H7 (cell line): ENCODE measurements at regions not wholly inside any gene's neighbourhood (a gene's known extent, or its start where the extent isn't known, plus 50 kb on each side); places are given as distances from the start of the nearest gene placed in this dataset.

Experiments used
- DNase-seq: peaks from one replicate; pipeline ENCODE4 v3.0.0; 2012
- H3K27me3 ChIP-seq: 2 replicates; pipeline ENCODE4 v1.6.0; 2011; ENCODE audit warnings: mild to moderate bottlenecking, low read length; ENCODE audit not compliant: control insufficient read depth, insufficient read depth
- H3K36me3 ChIP-seq: replicated peaks from 2 replicates; pipeline ENCODE4 v1.5.1; 2011; ENCODE audit warnings: low read length; ENCODE audit not compliant: control insufficient read depth, insufficient read depth
- H3K4me3 ChIP-seq: 2 replicates; pipeline ENCODE4 v1.5.1; 2011; ENCODE audit warnings: low read depth, mild to moderate bottlenecking, control low read depth, low read length, moderate library complexity; ENCODE audit not compliant: insufficient read depth

DNA sequence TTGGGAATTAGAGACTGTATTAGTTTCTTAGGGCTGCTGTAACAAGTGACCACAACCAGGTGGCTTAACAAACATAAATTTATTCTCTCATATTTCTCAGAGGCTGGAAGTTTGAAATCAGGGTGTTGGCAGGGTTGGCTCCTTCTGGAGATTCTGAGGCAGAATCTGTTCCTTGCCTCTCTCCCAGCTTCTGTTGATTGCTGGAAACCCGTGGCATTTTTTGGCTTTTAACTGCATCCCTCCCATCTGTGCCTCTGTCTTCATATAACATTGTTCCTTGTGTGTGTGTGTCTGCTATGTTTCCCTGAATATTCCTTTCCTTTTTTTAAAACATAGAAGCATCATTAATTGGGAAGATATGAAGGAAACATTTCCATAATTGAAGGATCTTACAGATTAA lies 448.1 kb upstream of the DCC start:
- Histone ChIP-seq H3K4me3 (no peak overlapping the region), H3K27me3 (no peaks in the 10 kb centered on the region), H3K36me3 (no peaks in the 10 kb centered on the region)
- no peak for DNase-seq

DNA sequence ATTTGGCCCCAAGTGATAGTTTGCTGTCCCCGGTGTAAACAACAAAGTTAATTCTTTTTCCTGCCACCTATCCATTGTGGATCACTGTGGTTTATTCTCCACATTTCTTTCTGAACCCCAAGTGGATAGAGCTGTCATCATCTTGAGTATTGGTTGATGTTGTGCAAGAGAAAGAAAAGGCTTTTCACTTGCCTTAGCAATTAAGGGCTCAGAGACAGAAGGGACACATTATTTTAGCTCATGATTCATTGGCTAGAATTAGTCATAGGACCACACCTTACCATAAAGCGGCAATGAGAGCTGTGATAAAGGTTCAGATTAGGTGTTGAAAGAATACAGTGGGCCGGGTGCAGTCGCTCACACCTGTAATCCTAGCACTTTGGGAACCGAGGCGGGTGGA lies 442.1 kb upstream of the DCC start:
- Histone ChIP-seq H3K27me3 (no peaks in the 10 kb centered on the region), H3K36me3 (no peaks in the 10 kb centered on the region), H3K4me3 (no peak overlapping the region)
- no peak for DNase-seq

DNA sequence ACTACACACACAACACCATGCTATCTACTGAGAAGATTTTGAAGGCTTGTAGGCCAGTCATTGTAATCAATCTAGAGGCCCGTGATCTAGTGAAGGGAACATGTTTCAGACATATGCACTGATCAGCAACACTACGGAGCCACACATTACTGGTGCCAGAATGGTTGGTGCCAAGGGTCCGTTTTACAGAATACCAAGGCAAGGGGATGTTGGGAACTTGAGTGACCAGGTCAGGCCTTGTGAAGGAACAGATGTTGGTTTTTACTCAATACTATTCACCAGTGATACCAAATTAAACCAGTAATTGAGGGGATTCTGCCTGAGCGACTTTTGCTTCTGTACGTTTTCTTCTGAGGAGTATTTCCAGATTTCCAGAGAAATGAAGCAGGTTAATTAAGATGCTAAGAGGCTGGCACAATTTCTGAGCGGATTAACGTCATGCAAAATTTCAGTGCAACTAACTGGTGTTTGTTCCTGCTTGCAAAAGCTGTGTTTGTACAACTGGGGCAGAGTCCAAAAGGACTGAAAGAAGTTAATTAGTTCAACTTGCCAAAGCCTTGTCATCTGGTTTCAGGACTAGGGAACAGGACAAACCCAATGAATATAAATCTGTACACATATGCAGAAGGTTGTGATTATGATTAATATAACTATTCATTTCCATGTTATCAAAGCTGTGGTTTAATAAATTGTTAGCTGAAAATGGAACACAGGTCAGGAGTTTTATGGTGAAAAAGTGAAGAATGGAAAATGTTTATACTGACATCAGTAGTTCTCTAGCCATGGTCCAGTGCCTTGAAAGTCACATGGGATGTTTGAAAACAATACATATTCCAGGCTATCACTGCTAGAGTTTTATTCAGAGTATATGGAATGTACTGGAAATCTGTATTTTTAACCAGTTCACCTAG lies 432.1 kb upstream of the DCC start:
- Histone ChIP-seq H3K4me3 (no peak overlapping the region), H3K27me3 (no peaks in the 10 kb centered on the region), H3K36me3 (no peaks in the 10 kb centered on the region)
- no peak for DNase-seq

DNA sequence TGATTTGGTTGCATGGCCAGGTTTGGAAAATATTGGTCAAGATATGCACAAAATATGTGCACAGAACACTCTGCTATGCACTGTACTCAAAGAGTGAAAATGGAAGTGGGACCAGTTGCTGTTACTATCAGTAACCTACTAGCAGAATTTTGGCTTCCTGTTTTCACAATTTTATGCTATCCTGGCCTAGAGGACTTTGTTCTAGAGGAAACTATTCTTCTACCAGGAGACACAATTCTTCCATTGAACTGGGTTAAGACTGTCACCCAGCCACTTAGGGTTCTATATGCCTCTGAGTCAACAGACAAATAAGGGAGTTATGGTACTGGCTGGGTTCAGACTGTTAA lies 431.4 kb upstream of the DCC start:
- no peak overlapping the region for H3K4me3 ChIP-seq
- H3K36me3 ChIP-seq: no peaks in the 10 kb centered on the region
- H3K27me3 ChIP-seq: no peaks in the 10 kb centered on the region
- DNase-seq: no peak

DNA sequence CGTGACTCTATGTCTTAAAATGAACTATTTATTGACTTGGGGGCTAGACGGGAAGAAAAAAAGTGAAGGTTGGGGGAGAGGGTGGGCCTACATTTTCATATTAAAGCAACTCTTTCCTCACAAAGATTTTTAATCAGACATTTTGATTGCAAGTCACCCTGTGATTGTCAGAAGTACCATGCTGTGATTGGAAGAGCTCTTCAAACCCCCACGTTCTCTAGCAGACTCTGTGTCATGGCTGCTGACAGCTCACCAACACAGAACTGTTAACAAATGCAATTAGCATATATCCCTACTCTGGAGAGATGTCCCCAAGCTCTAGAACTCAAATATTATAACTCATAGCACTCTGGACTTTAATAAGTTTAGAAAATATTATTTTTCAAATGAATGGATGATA lies 428.4 kb upstream of the DCC start:
- DNase-seq: no peak
- Histone ChIP-seq H3K27me3 (no peaks in the 10 kb centered on the region), H3K4me3 (no peak overlapping the region), H3K36me3 (no peaks in the 10 kb centered on the region)

DNA sequence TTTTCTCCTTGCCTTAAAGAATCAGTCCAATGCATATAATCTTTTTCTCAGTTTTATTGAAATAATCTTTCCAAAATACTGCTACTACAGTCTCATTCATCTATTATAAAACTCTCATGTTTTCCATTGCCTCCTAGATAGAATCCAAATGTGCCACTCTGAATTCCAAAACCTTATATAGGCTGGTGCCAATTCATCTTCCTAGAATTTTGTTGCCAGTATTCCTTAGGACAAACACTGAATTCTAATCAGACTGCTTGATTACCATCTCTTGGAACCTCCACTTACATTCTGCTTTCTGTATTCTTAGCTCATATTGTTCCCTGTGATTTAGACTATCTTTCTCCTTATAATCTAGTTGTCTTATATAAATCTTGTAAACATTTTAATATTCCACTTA lies 427.6 kb upstream of the DCC start:
- Histone ChIP-seq H3K36me3 (no peaks in the 10 kb centered on the region), H3K27me3 (no peaks in the 10 kb centered on the region), H3K4me3 (no peak overlapping the region)
- DNase-seq: no peak

DNA sequence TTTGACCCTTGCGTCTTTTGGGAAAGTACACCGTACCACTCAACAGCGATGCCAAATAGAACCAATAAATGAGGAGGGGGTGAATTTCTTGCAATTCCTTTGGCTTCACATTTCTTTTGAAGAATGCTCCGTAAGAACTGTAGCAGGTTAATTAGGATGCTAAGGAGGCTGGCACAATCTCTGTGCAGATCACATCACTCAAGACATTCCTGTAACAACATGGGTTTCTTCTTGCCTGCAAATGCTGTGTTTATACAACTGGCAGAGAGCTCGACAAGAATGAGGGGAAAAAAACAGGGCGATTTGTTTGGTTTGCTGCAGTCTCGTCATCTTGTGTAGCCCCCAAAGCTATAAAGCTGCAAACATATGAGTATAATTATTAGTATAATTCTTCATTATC lies 424.8 kb upstream of the DCC start:
- DNase-seq: no peak
- Histone ChIP-seq H3K36me3 (no peaks in the 10 kb centered on the region), H3K27me3 (no peaks in the 10 kb centered on the region), H3K4me3 (no peak overlapping the region)

DNA sequence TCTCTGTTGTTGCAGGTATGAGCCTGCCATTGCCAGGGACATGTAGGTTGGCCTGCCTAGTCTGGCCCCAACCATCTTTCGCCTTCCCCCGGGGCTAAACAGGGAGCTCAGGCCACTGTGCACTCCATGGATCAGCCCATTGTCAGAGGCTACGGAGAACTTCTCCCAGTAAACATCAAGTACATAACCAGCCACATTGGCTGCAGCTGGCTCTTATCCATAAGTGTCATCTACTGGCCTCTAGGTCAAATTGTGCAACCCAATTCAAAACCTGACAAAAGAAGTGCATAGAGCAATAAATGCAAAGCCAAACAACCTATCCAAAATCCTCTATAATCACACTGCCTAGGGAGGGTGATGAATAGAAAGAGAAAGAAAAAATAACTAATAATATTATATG lies 418.1 kb upstream of the DCC start:
- Histone ChIP-seq H3K36me3 (no peaks in the 10 kb centered on the region), H3K27me3 (no peaks in the 10 kb centered on the region), H3K4me3 (no peak overlapping the region)
- no peak for DNase-seq

DNA sequence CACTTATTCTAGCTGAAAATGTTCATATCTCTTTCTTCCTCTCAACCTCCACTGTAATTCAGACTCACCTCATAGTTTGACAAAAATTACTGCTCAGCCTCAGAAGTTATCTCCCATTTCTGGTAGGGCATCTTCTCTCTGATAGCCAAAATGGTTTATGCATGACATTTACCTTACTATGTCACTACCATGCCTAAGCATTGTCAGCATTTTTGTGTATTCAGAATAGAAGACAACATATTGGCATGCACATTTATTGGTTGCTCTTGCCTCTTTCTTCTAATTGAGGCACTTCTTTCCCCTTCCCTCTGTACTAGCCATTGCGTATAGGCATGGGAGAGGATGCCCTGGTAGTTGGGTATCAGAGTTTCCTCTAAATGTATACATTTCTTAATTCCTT lies 406.1 kb upstream of the DCC start:
- DNase-seq: no peak
- H3K36me3 ChIP-seq: no peaks in the 10 kb centered on the region
- H3K4me3 ChIP-seq: no peak overlapping the region
- no peaks in the 10 kb centered on the region for H3K27me3 ChIP-seq

DNA sequence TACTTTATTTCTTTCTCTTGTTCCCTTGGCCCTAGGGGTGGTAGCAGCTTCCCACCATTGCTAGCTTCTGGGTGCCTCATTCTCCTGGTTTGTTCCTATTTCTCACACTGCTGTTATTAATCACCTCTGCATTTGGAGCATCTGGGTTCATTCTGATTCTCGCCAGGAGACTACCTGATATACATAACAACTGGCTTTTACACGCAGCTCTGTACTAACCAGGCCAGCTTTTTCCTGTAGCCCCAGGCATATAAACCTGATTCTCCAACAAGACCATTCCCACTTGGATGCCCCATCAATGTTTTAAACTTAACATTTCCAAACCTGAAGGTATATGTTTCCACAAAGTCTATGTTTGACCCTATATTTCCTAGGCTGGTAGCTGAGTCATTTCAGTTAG lies 403.9 kb upstream of the DCC start:
- DNase-seq: no peak
- H3K4me3 ChIP-seq: no peak overlapping the region
- H3K36me3 ChIP-seq: no peaks in the 10 kb centered on the region
- H3K27me3 ChIP-seq: no peaks in the 10 kb centered on the region

DNA sequence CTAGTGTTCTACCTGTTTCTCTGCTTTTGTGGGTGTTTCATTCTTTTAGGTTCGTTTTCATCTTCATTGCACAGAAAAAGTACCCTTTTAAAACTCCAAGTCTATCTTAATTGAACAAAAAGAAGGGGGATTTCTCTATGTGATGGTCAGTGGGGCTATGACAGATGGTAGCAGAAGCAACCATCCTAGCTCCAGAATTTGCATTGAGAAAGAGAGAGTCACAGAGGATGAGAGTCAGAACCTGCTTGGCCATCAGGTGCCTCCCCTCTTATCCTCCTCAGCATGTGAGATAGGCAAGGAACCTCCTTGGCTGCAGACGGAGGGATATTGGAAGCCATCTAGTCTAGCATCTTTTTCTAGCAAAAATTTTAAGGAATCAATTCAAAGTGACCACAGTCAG lies 398.0 kb upstream of the DCC start:
- no peaks in the 10 kb centered on the region for H3K36me3 ChIP-seq
- H3K4me3 ChIP-seq: no peak overlapping the region
- H3K27me3 ChIP-seq: no peaks in the 10 kb centered on the region
- DNase-seq: no peak

DNA sequence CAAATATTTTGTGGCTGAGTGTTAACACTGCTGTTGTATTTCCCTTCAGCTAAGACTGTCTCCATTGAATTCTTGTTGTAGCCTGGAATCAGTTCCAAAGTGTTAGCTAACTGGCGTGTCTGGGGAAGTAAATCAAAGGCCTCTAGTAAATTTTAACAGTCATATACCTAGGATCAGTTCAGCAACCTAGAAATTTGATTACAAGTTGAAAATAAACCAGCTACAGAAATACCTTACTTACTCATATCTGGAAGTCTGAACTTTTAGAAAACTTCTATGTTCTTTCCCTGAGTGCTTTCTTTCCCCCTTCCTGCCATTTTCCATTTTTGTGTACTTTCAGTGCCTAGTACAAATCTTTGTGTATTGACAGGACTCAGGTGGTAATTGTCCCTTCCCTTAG lies 396.7 kb upstream of the DCC start:
- no peaks in the 10 kb centered on the region for H3K36me3 ChIP-seq
- no peak for DNase-seq
- H3K4me3 ChIP-seq: no peak overlapping the region
- no peaks in the 10 kb centered on the region for H3K27me3 ChIP-seq

DNA sequence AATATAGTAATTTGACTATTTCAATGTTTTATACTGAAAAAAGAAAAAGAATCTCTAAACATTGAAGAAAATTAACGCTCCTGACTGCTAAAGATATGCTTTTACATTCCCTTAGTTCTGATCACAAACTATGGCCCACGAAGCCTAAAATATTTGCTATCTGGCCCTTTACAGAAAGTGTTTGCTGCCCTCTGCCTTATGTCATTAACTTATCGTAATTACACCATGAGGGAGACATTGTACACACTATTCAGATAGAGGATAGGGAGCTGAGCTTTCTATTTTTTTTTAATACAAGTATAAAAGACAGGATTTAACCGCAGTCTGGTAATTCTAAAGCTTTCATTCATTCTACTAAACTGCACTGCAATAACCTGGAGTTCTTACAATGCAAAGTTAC lies 393.1 kb upstream of the DCC start:
- Histone ChIP-seq H3K4me3 (no peak overlapping the region), H3K36me3 (no peaks in the 10 kb centered on the region)

DNA sequence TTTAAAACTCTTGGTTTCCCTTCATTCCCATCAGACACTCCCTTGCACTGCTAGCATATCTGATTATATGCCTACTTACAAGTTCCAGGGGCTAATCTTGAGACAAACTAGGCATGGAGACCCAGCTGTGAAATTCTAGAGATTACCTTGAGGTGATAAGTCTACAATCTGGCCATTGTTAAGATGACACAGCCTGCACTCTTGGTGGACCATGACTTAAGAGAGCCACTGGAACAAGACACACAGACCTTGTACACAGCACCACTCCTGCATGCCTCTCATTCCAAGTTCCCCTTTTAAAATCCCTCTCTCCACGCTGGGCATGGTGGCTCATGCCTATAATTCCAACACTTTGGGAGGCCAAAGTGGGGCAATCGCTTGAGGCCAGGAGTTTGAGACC lies 387.2 kb upstream of the DCC start:
- no peak overlapping the region for H3K4me3 ChIP-seq
- no peaks in the 10 kb centered on the region for H3K36me3 ChIP-seq
- DNase-seq: no peak
- H3K27me3 ChIP-seq: no peaks in the 10 kb centered on the region

More for the DNA sequence above, 393.1 kb upstream of the DCC start:
- no peak for DNase-seq
- no peaks in the 10 kb centered on the region for H3K27me3 ChIP-seq

DNA sequence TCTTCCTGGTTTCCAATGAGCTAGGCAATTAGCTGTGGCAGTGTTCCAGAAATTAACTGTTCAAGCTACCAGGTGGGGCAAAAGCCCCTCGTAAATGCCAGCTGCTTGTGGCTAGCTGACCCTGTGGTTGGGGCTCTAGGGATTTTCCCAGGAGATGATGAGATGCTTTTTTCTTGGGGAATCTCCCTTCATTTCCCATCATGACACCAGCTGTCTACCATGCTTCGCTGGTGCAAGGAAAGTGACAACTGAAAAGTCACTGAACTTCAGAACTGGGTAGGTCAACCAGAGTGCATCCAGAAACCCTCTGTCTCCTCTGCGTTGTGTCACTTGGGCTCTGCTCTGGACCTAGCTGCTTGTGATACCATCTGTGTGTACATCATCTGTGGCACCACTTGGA lies 386.5 kb upstream of the DCC start:
- no peak for DNase-seq
- Histone ChIP-seq H3K27me3 (no peaks in the 10 kb centered on the region), H3K36me3 (no peaks in the 10 kb centered on the region), H3K4me3 (no peak overlapping the region)

DNA sequence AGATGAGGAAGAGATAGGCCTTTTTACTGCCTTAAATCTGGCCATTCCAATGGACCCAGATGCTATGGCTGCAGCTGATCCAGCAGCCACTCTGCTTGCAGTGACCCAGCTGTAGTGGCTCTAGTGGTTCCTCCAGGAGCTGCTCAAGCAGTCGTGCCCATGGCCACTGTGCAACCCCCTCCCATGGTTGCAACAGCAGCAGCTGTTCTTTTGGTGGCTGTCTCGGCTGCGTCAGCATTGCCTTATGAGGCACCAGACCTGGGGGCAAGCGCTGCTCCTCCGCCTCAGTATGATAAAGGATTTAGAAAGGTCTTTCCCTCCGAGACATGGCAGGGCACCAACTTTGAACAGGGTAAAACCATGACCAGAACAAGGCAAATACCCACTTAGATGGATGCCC lies 384.9 kb upstream of the DCC start:
- no peak overlapping the region for H3K4me3 ChIP-seq
- H3K27me3 ChIP-seq: no peaks in the 10 kb centered on the region
- H3K36me3 ChIP-seq: no peaks in the 10 kb centered on the region
- DNase-seq: no peak
